GM23248 (cell line): ENCODE measurements at regions not wholly inside any gene's neighbourhood (a gene's known extent, or its start where the extent isn't known, plus 50 kb on each side); places are given as distances from the start of the nearest gene placed in this dataset.

ENCODE experiments used
- DNase-seq: peaks from one replicate; pipeline ENCODE4 v3.0.0-alpha.2; 2015
- H2AFZ ChIP-seq: fragments of 200-600 bp; sonication (generic); 2 replicates; pipeline ENCODE4 v1.6.1; 2016; ENCODE audit warnings: antibody characterized with exemption
- H3F3A ChIP-seq: fragments of 200-600 bp; sonication (generic); 2 replicates; pipeline ENCODE4 v1.6.1; 2016; ENCODE audit warnings: mild to moderate bottlenecking, antibody characterized with exemption, mixed run types; ENCODE audit not compliant: insufficient read depth
- H3K27ac ChIP-seq: fragments of 200-600 bp; sonication (generic); 2 replicates; pipeline ENCODE4 v1.5.1; 2016; ENCODE audit warnings: mild to moderate bottlenecking
- H3K27me3 ChIP-seq: fragments of 200-600 bp; sonication (generic); replicated peaks from 2 replicates; pipeline ENCODE4 v1.6.1; 2016; ENCODE audit warnings: mild to moderate bottlenecking; ENCODE audit not compliant: insufficient read depth
- H3K36me3 ChIP-seq: fragments of 200-600 bp; sonication (generic); 2 replicates; pipeline ENCODE4 v1.6.1; 2016; ENCODE audit warnings: low read depth, mild to moderate bottlenecking
- H3K4me1 ChIP-seq: fragments of 200-600 bp; sonication (generic); 2 replicates; pipeline ENCODE4 v1.6.1; 2016; ENCODE audit warnings: mild to moderate bottlenecking; ENCODE audit not compliant: insufficient read depth
- H3K4me2 ChIP-seq: fragments of 200-600 bp; sonication (generic); one replicate; pipeline ENCODE4 v1.6.1; 2016; ENCODE audit warnings: mild to moderate bottlenecking; ENCODE audit not compliant: unreplicated experiment
- H3K4me3 ChIP-seq: fragments of 200-600 bp; sonication (generic); 2 replicates; pipeline ENCODE4 v1.5.1; 2016; ENCODE audit warnings: mild to moderate bottlenecking
- H3K79me2 ChIP-seq: fragments of 200-600 bp; sonication (generic); 2 replicates; pipeline ENCODE4 v1.6.1; 2016; ENCODE audit warnings: mild to moderate bottlenecking; ENCODE audit not compliant: insufficient read depth
- H3K9ac ChIP-seq: fragments of 200-600 bp; sonication (generic); 2 replicates; pipeline ENCODE4 v1.6.1; 2016; ENCODE audit warnings: mild to moderate bottlenecking
- H3K9me2 ChIP-seq: fragments of 200-600 bp; sonication (generic); 2 replicates; pipeline ENCODE4 v1.6.1; 2016; ENCODE audit warnings: mixed run types, mild to moderate bottlenecking, moderate library complexity; ENCODE audit not compliant: insufficient read depth
- H3K9me3 ChIP-seq: fragments of 200-600 bp; sonication (generic); one replicate; pipeline ENCODE4 v1.6.1; 2017; ENCODE audit warnings: low read depth
- H4K20me1 ChIP-seq: fragments of 200-600 bp; sonication (generic); 2 replicates; pipeline ENCODE4 v1.6.0; 2016; ENCODE audit not compliant: insufficient read depth
- EZH2 ChIP-seq: fragments of 200-600 bp; sonication (generic); IDR thresholded peaks from 2 replicates; pipeline ENCODE4 v1.6.1; 2018; ENCODE audit warnings: antibody characterized with exemption, mild to moderate bottlenecking; ENCODE audit not compliant: insufficient read depth, poor library complexity, severe bottlenecking
- EZH2phosphoT487 ChIP-seq: fragments of 200-600 bp; sonication (generic); IDR thresholded peaks from 2 replicates; pipeline ENCODE4 v1.6.1; 2018; ENCODE audit warnings: antibody characterized with exemption, moderate library complexity, mild to moderate bottlenecking, low read depth; ENCODE audit not compliant: insufficient read depth
- whole genome bisulfite sequencing, 2 experiments: methylation state at CpG; one replicate each; pipeline ENCODE4 v1.1.6; 2015 to 2017; ENCODE audit warnings: low lambda C conversion rate in 2 of 2, low coverage in 1 of 2; ENCODE audit errors: missing lambda C conversion rate in 2 of 2; 5-methylcytosine and 5-hydroxymethylcytosine counted together
- in situ Hi-C: fragments of 300-500 bp; cut with MboI; formaldehyde crosslinking; loops from 2 replicates; pipeline ENCODE4 v1.15.0; 2020

- Histone ChIP-seq H3K79me2 (no peaks in the 10 kb centered on the region), H3K4me2 (no peak overlapping the region), H2AFZ (no peak overlapping the region), H3K27ac (no peak overlapping the region), H3K9me2 (no peaks in the 10 kb centered on the region), H3K4me1 (no peaks in the 10 kb centered on the region), H3K9me3 (no peaks in the 10 kb centered on the region), H3K27me3 (no peaks in the 10 kb centered on the region), H3K9ac (no peak overlapping the region), H3F3A (no peaks in the 10 kb centered on the region), H3K4me3 (no peak overlapping the region), H4K20me1 (no peaks in the 10 kb centered on the region), H3K36me3 (no peaks in the 10 kb centered on the region)
- in situ Hi-C loops, result no loop called here
- DNase-seq, result no peak
- 2 to 7% methylated on average over 1 of the region's 1 CpG for WGBS, 2 experiments
- TF ChIP-seq EZH2phosphoT487 (no peak), EZH2 (no peak)
These were observed 558.0 kb upstream of the KIF2B start for GRCh38 chr17:53264730-53265129.

GRCh38 chr17:53253956-53254597 is 568.6 kb upstream of the KIF2B start:
- Histone ChIP-seq H3K9me3 (peaks cover 4% of the 10 kb centered on the region), H4K20me1 (no peaks in the 10 kb centered on the region), H3K27me3 (no peaks in the 10 kb centered on the region), H2AFZ (no peak overlapping the region), H3K4me1 (no peaks in the 10 kb centered on the region), H3K9ac (no peak overlapping the region), H3K4me2 (no peak overlapping the region), H3K27ac (no peak overlapping the region), H3K9me2 (no peaks in the 10 kb centered on the region), H3K36me3 (no peaks in the 10 kb centered on the region), H3K79me2 (no peaks in the 10 kb centered on the region), H3K4me3 (no peak overlapping the region), H3F3A (no peaks in the 10 kb centered on the region)
- WGBS, 2 experiments, result 0% methylated on average over 1 of the region's 1 CpG
- in situ Hi-C loops, result no loop called here
- DNase-seq, result no peak
- no peak for TF ChIP-seq EZH2phosphoT487
- no peak for TF ChIP-seq EZH2

GRCh38 chr17:53249036-53249435 is 573.7 kb upstream of the KIF2B start:
- Histone ChIP-seq H3F3A (no peaks in the 10 kb centered on the region), H4K20me1 (no peaks in the 10 kb centered on the region), H3K9ac (no peak overlapping the region), H3K9me3 (peaks cover 2% of the 10 kb centered on the region), H3K27me3 (no peaks in the 10 kb centered on the region), H3K9me2 (no peaks in the 10 kb centered on the region), H3K79me2 (no peaks in the 10 kb centered on the region), H3K4me2 (no peak overlapping the region), H3K36me3 (no peaks in the 10 kb centered on the region), H3K4me3 (no peak overlapping the region), H2AFZ (no peak overlapping the region), H3K4me1 (no peaks in the 10 kb centered on the region), H3K27ac (no peak overlapping the region)
- in situ Hi-C loops, result no loop called here
- TF ChIP-seq EZH2, result no peak
- TF ChIP-seq EZH2phosphoT487, result no peak
- no peak for DNase-seq
- whole genome bisulfite sequencing, 2 experiments, result 14 to 16% methylated on average over 3 of the region's 3 CpGs

- Histone ChIP-seq H3K9ac (no peak overlapping the region), H3K27me3 (no peaks in the 10 kb centered on the region), H3K36me3 (no peaks in the 10 kb centered on the region), H3K9me2 (no peaks in the 10 kb centered on the region), H3K9me3 (no peaks in the 10 kb centered on the region), H3K4me1 (no peaks in the 10 kb centered on the region), H3K4me3 (no peak overlapping the region), H3K27ac (no peak overlapping the region), H3K79me2 (no peaks in the 10 kb centered on the region), H3F3A (no peaks in the 10 kb centered on the region), H4K20me1 (no peaks in the 10 kb centered on the region), H3K4me2 (no peak overlapping the region), H2AFZ (no peak overlapping the region)
- no peak for DNase-seq
- 73 to 76% methylated on average over 2 of the region's 2 CpGs for WGBS, 2 experiments
- no peak for TF ChIP-seq EZH2phosphoT487
- no peak for TF ChIP-seq EZH2
- in situ Hi-C loops, result no loop called here
These were observed 588.6 kb upstream of the KIF2B start for GRCh38 chr17:53234138-53234537.

GRCh38 chr17:53227514-53227913 is 595.2 kb upstream of the KIF2B start:
- Histone ChIP-seq H2AFZ (no peak overlapping the region), H3K79me2 (no peaks in the 10 kb centered on the region), H3K4me3 (no peak overlapping the region), H3K9me2 (no peaks in the 10 kb centered on the region), H3K9me3 (no peaks in the 10 kb centered on the region), H3K27me3 (no peaks in the 10 kb centered on the region), H3K4me2 (no peak overlapping the region), H3K36me3 (no peaks in the 10 kb centered on the region), H3F3A (no peaks in the 10 kb centered on the region), H3K9ac (no peak overlapping the region), H3K27ac (no peak overlapping the region), H4K20me1 (no peaks in the 10 kb centered on the region), H3K4me1 (no peaks in the 10 kb centered on the region)
- in situ Hi-C loops, result no loop called here
- no peak for DNase-seq
- WGBS, 2 experiments, result 23 to 29% methylated on average over 2 of the region's 2 CpGs
- TF ChIP-seq EZH2phosphoT487 (no peak), EZH2 (no peak)
